ENCODE measurements at regions not wholly inside any gene's neighbourhood (a gene's known extent, or its start where the extent isn't known, plus 50 kb on each side); places are given as distances from the start of the nearest gene placed in this dataset.
"Not testable (repeated sequence)": the region's sequence is repeated elsewhere in the genome, so short reads cannot be mapped to it uniquely, and the experiment has no call there.

DNA sequence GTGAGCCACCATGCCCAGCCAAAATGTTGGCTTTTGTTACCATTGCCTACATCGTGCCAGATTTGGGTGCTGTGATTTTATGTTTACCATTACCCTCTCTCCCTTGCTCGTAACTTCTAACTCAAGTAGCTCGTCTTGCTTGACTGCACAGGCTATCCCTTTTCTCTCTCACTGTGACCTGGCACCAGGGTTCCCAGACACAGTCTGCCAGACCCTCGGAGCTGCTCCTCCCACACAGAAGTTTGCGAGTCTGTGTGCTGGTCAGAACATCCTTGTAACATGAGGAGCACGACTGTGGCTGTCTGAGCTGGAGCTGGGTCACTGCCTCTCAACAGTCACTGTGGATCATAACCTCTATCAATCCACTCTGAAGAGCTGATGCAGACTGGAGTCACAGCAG, 152.5 kb upstream of the ACKR3 start:
- DNase-seq, result no peak

GRCh38 chr2:236430584-236430983, 139.0 kb upstream of the ACKR3 start:
- DNase-seq, result no peak

DNA sequence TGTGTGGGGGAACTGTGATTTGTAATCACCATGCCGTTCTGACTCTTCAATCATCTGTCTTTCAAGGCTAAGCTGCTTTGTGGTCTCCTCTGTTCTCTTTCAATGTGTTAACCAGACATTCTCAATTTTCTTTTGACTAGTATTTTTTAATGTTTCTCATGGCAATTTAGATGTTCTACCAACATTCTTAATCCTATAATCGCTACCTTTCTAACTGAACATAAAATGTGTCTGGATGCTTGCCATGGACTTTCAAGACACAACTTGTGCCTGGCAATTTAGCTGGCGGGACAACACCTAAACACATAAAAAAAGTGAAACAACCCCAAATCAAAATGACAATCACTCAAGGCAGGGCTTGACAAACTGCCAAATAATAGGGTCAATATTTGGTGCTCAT, 135.0 kb upstream of the ACKR3 start:
- no peak for DNase-seq

DNA sequence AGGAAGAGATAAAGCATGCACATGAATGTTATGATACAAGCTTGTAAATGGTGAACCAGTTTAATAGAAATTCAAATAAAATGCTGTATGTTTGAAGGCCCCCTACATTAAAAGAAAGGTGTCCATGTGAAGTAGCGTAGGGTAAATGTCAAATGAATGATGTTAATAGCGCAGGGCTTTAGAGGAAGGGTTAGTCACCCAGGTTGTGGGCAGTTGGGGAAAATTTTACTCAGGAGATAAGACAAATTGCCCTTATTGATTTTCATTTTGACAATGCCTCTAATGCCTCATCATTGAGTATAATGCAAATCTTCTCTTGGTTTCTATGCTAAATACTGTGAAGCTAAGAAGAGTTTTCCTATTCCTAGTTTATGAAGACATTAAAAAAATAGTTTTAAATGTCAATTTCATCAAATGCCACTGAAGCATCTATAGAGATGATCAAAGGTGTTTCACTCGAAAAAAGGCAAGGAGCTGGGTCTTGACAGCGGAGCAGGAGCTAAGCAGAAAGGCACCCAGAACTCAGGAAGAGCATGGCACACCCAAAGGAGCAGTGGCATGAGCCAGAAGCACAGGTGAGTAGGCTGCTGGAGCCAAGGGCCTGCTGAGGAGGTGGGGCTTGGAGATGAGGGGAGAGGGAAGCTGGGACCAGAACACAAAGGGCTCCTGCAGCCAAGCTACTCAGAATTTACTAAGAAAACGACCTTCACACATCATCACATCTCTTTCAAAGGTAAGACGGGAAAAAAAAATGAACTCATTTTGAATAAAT, 129.3 kb upstream of the ACKR3 start:
- no peak for DNase-seq

DNA sequence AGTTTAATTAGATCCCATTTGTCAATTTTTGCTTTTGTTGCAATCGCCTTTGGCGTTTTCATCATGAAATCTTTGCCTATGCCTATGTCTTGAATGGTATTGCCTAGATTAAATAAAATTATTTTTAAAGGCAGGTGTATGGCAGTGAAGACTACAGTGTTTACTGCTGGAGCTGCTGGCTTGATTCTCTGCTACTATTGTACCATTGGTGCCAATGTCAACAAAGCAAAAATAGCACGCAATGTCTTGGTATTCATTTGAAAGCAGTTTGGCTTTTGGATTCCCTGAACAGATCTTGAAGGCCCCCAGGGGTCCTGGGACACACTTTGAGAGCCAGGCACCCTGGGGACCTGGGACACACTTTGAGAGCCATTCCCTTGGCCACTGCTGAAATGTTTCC, 125.4 kb upstream of the ACKR3 start:
- no peak for DNase-seq

DNA sequence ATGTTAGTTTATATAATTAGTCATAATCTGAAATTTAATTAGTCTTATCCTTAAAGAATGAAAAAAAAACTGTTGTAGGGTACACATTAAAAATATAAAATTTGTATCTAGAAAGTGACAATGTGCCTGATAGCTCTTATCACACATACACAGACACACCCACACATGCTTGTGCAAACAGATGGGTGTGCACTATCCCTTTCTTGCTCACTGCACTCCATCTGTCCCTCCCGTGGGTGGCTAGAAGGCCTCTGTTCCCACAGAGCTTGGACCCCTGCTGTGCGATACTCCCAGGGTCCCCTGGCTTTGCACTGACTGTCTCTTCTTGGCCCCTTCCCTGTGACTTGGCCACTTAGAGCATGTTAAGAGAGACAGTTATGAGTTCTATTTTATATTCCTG, 123.9 kb upstream of the ACKR3 start:
- DNase-seq, result no peak

- DNase-seq, result no peak
These were observed 123.1 kb upstream of the ACKR3 start for GRCh38 chr2:236446521-236446920.

GRCh38 chr2:236449167-236449761, 120.4 kb upstream of the ACKR3 start:
- DNase-seq, result no peak

DNA sequence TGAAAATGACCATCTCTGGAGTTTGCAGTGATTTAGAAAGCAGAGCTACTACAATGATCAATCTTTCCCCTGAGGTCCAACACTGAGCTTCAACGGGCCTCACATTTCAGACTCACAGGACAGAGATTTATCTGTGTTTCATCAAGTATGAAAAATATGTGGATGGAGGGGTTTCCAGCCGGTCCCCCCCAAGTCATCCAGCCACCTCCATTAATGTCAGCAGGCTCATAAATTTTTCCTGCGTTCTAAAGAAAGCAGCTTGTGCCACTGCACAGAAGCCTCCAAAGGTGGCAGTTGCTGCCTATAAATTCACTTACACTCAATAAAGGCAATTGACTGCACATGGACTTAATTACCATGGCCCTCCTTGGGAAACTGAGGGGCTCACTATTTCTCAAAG, 117.4 kb upstream of the ACKR3 start:
- DNase-seq, result no peak

DNA sequence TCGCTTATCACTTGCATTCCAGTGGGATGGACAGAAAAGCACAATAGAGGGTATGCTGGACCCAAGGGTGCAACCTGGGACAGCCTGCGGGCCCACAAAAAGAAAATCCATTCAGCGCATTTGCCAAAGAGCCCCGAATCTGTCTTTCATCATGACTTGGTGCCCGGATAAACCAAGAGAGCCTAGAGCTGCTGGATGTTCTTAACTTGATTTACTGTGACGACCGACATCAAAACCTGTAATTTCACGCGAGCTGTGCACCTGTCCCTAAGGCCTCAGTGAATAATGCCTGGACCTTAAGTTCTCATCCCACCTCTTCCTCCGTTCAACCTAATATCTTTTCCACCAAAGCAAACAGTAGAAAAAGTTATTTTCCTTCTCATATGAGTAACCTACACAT, 115.5 kb upstream of the ACKR3 start:
- DNase-seq, result no peak

DNA sequence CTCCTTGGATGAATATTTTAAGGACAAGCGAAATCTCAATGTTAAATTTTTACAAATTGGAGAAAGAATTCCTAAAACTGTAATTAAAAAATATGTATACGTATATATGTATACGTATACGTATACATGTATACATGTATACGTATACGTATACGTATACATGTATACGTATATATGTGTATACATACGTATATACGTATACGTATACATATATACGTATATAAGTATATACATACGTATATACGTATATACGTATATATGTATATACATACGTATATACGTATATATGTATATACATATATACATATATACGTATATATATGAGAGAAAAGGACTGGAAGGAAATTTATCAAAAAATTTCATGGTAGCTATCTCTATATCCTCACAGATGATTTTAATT, 110.2 kb upstream of the ACKR3 start:
- DNase-seq, result no peak

GRCh38 chr2:236464140-236464539, 105.5 kb upstream of the ACKR3 start:
- DNase-seq, result no peak

DNA sequence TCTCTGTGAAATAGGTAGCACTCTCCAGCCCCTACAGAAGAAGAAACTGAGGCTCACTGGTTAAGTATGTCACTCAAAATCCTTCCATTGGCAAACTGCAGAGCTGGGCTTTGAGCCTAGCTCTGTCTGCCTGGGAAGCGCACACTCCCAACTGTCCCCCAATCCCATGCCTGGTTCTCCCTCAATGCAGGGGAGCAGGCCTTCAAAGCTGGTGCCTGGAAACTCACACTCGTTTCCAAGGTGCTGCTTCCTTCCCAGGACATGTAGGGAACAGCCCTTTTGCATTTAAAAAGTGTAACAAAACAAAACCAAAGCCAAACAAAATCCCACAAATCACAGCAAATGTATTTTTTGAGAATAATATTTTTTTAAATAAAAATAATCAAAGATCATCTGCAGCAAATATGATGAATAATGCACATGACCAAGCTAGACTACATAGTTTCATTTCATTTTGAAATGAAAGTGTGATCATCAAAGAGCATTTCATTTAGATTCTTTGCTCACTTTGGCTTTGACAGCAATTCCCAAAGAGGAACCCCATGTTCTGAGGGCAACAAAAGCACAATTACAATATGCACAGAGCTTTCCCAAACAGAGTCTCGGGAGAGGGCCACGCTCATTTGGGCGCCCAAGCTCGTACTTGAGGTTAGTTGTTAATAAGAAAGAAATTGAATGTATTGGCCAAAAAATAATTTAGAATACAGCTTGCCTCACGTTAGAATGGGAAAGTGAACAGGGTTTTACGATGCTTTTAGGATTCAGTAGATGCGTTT, 96.7 kb upstream of the ACKR3 start:
- no peak for DNase-seq

DNA sequence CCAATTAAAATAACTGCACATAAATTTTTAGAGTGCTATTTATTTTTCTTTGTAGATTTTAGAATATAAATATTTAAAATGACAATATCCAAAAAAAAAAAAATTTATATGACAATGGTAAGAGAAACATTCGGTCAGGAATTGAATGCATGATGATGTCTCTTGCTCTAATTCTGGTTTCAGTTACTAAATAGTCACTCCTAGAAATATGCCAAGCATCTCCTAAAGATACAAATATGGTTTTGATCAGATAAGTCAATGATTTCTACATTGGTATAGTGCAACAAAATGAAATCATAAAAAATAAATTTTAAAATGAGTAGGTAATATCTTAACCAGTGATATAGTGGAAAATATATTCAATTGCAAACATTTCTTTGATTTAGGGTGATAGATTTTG, 95.9 kb upstream of the ACKR3 start:
- DNase-seq, result no peak

- DNase-seq, result no peak
These were observed 89.8 kb upstream of the ACKR3 start for GRCh38 chr2:236479814-236480213.

DNA sequence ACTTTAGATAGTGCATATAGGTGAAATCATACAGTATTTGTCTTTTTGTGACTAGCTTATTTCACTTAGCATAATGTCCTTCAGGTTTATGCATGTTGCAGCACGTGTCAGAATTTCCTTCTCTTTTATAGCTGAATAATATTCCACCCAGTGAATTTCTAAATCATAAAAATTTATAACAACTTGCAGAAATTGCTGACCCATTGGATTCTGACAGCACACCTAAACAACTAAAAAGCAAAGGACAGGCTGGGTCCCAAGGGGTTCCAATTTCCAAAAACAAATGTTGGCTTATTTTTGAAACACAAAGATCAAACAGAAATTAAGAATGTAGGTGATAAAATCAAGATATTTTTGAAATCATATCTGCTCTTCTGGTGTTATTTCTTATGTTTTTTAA, 86.5 kb upstream of the ACKR3 start:
- DNase-seq, result no peak

GRCh38 chr2:236485519-236485918, 84.1 kb upstream of the ACKR3 start:
- DNase-seq, result no peak

DNA sequence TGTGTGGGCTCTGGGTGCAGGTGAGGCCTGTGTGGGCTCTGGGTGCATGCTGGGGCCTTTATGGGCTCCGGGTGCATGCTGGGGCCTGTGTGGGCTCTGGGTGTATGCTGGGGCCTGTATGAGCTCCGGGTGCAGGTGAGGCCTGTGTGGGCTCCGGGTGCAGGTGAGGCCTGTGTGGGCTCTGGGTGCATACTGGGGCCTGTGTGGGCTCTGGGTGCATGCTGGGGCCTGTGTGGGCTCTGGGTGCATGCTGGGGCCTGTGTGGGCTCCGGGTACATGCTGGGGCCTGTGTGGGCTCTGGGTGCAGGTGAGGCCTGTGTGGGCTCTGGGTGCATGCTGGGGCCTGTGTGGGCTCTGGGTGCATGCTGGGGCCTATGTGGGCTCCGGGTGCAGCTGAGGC, 80.5 kb upstream of the ACKR3 start:
- not testable (repeated sequence) for DNase-seq

GRCh38 chr2:236489895-236490404, 79.7 kb upstream of the ACKR3 start:
- DNase-seq, result no peak

DNA sequence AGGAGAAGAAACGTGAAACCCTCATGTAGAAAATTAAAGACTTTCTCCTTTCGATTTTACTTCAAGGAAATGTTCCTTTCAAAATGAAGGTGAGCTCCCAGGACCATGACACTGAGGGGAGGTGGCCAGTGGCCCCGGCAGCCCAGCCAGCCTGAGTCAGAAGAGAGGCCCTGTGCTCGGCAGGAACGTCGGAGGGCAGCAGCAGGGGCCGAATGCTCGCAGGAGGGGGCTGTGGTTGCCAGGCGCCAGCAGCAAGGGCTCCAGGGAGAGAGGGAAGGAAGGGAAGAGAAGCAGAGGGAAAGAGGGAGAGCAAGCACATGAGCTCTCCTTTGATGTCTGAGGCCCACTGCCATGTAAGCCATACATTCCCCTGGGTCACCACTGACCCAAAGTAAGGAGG, 73.3 kb upstream of the ACKR3 start:
- no peak for DNase-seq

GRCh38 chr2:236498369-236498768, 71.3 kb upstream of the ACKR3 start:
- no peak for DNase-seq

DNA sequence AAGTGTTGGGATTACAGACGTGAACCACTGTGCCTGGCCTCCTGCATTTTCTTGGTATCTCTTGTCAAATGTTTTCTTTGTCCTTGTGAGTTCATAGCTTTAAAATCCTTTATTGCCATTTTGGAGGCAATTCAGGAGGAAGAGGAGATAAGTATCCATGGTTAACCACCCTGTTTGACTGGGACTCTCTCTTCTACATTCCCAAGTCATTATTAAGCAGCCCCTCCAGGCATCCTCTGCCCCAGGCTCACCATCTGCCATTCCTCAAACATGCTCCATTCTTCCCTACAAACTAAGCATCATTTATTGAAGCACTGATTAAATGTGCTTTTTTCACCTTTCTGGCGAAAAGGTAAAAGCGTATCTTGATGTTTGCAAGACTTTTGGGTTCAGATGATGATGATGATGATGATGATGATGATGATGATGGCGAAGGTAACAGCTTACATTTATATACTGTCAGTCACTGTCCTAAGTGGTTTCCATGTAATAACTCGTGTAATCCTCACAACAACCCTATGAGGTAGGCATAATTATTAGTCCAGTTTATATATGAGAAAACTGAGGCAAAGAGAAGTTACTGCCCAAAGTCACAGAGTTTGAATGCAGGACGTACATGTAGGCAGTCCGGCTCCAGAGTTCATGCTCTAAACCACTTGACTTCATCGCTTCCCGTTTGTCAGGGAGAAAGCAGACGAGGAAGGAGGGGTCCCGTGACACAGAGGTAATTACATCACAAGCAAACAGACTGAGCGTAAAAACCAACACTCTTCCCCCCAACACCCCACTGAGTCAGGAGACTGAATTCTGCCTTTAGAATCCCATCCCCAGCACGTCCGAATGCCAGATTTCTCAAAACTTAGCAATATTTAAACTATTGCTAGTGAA, 69.7 kb upstream of the ACKR3 start:
- DNase-seq, result no peak

DNA sequence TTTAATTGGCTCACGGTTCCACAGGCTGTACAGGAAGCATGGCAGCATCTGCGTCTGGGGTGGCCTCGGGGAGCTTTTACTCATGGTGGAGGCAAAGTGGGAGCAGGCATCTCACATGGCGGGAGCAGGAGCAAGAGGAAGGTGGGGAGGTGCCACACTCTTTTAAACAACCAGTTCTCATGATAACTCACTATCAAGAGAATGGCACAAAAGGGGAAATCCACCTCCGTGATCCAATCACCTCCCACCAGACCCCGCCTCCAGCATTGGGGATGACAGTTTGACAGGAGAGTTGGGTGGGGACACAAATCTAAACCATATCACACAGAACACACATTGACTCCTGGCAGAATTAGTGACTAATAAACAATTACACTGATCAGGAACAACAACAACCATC, 68.6 kb upstream of the ACKR3 start:
- DNase-seq, result no peak
